ENCODE measurements at regions not wholly inside any gene's neighbourhood (a gene's known extent, or its start where the extent isn't known, plus 50 kb on each side); places are given as distances from the start of the nearest gene placed in this dataset.

DNA sequence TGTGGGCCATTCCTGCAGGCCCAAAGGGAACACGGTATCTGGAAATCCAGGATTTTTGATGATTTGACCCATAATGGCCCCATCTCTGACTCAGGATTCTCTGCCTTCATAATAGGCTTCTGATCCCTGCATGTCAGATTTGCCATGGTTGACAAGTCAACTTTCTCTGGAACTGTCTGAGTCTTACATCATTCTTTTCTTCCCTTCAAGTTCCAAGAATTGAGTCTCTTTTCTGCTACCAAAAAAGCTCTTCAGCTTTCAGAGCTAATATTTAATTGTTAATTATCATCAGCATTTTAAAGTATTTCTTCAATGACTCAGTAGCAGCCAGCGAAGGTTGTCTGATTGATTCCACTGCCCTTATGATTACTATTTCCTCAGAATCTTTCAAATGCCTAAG, 244.4 kb upstream of the COL8A1 start:
- H3K4me1 ChIP-seq: peaks cover 0 to 6% (median 3%) of the 10 kb centered on the region in 3 donors
- ATAC-seq: no peak
- H3K36me3 ChIP-seq: no peaks in the 10 kb centered on the region
- no peak overlapping the region for H3K27ac ChIP-seq
- 64 to 94% methylated on average over 2 of the region's 2 CpGs for WGBS, 2 donors (ENCODE audit: low coverage in 1 of 2)
- H3K4me3 ChIP-seq: no peak overlapping the region
- TF ChIP-seq EP300 (IDR thresholded peaks at IDR 0.05) (no peak), POLR2A (IDR thresholded peaks at IDR 0.05) (no peak), POLR2AphosphoS5 (IDR thresholded peaks at IDR 0.05) (no peak)
- TF ChIP-seq, protein P1, sequence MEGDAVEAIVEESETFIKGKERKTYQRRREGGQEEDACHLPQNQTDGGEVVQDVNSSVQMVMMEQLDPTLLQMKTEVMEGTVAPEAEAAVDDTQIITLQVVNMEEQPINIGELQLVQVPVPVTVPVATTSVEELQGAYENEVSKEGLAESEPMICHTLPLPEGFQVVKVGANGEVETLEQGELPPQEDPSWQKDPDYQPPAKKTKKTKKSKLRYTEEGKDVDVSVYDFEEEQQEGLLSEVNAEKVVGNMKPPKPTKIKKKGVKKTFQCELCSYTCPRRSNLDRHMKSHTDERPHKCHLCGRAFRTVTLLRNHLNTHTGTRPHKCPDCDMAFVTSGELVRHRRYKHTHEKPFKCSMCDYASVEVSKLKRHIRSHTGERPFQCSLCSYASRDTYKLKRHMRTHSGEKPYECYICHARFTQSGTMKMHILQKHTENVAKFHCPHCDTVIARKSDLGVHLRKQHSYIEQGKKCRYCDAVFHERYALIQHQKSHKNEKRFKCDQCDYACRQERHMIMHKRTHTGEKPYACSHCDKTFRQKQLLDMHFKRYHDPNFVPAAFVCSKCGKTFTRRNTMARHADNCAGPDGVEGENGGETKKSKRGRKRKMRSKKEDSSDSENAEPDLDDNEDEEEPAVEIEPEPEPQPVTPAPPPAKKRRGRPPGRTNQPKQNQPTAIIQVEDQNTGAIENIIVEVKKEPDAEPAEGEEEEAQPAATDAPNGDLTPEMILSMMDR (IDR thresholded peaks at IDR 0.05): no peak
- peaks cover 0 to 12% (median 0%) of the 10 kb centered on the region in 3 donors for H3K9me3 ChIP-seq
- no peaks in the 10 kb centered on the region for H3K27me3 ChIP-seq

DNA sequence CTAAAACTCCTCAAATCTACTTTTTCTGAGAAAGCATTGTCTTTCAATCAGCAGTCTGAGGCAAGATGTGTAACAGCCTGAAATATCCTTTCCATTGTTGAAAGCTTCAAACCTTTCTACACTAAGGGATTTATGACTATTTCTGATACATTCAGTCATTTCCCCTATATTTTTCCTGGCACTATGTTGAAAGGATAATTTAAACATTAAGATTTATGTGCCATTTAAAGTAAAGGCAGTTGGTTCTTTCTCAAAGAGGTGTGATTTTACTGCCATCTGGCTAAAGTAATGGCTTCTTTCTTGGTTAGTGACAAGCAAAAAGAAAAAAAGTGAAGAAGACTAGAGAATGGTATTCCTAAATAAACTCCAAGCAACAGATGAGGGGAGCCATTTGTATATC, 249.6 kb upstream of the COL8A1 start:
- TF ChIP-seq, protein P1 (IDR thresholded peaks at IDR 0.05): no peak
- TF ChIP-seq POLR2A (IDR thresholded peaks at IDR 0.05): no peak
- no peak for TF ChIP-seq EP300 (IDR thresholded peaks at IDR 0.05)

DNA sequence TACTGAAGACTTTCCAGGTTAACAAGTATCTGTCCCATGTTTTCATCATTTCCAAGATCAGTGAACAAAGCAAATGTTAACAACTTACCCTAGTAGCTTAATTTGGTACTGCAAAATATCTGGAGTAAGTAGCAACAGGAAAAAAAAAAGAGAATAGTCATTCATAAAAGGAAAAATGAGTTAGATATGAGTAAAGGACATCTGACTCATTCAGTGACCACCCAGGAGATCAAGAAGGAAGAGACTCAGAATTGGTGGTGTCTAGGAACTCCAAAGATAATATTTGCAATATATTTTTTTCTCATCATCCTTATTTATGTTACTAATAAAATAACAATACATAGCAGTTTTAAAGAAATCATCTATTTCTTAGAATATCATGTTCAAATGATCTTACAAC, 253.8 kb upstream of the COL8A1 start:
- no peak overlapping the region for H3K27ac ChIP-seq
- H3K36me3 ChIP-seq: no peaks in the 10 kb centered on the region
- no peaks in the 10 kb centered on the region for H3K27me3 ChIP-seq
- no peak overlapping the region for H3K4me3 ChIP-seq
- H3K4me1 ChIP-seq: no peaks in the 10 kb centered on the region
- no peak for ATAC-seq
- no peaks in the 10 kb centered on the region for H3K9me3 ChIP-seq
- TF ChIP-seq EP300 (IDR thresholded peaks at IDR 0.05) (no peak), POLR2A (IDR thresholded peaks at IDR 0.05) (no peak), POLR2AphosphoS5 (IDR thresholded peaks at IDR 0.05) (no peak)
- TF ChIP-seq, protein P1 (IDR thresholded peaks at IDR 0.05): no peak

More for the DNA sequence above, 249.6 kb upstream of the COL8A1 start:
- ATAC-seq: no peak
- H3K27me3 ChIP-seq: no peaks in the 10 kb centered on the region
- no peaks in the 10 kb centered on the region for H3K9me3 ChIP-seq
- H3K36me3 ChIP-seq: no peaks in the 10 kb centered on the region
- no peaks in the 10 kb centered on the region for H3K4me1 ChIP-seq
- no peak overlapping the region for H3K27ac ChIP-seq
- H3K4me3 ChIP-seq: no peak overlapping the region

DNA sequence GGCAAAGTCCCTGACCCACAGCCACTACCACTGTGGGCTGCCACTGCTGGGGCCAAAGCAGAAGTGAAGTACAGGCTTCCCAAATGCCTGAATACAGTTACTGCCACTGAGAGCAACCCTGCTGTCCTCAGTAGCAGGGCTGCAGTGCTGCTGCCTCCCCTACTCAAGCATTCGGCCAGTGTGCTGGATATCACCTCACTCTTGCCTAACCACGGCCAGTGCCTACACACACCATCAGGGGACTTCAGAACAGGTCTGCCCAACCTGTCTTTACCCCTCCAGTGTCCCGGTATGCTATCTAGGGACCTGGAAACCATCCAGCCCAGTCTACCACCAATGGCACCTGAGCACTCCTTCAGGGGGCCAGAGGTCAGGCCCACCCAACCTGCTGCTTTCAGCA, 261.5 kb upstream of the COL8A1 start:
- 100% methylated on average over 1 of the region's 3 CpGs; no CpG with 5 or more reads in 1 of the 2 donors for WGBS, 2 donors (ENCODE audit: low coverage in 1 of 2)
- no peak for ATAC-seq

DNA sequence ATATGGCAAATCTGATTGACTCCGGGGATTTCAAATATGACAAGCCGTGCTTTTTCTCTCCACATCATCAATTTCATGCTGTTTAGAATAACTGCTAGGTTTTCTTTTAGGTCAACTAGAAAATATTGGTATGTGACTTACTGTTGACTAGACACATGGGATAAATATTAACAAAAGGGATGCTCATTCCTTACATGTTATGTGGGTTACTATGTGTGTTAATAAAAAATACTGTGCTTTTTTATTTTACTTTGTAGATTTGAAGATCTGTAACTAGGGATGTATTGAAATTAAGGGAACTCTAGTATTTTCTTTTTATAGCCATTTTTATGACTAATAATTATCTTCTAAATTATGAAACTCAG, 264.6 kb upstream of the COL8A1 start:
- Histone ChIP-seq H3K27me3 (no peaks in the 10 kb centered on the region), H3K4me3 (no peak overlapping the region), H3K4me1 (no peaks in the 10 kb centered on the region), H3K27ac (no peak overlapping the region), H3K36me3 (no peaks in the 10 kb centered on the region), H3K9me3 (no peaks in the 10 kb centered on the region)
- TF ChIP-seq, protein P1 (IDR thresholded peaks at IDR 0.05): no peak
- TF ChIP-seq POLR2A (IDR thresholded peaks at IDR 0.05): no peak
- no peak for TF ChIP-seq POLR2AphosphoS5 (IDR thresholded peaks at IDR 0.05)
- no peak for TF ChIP-seq EP300 (IDR thresholded peaks at IDR 0.05)
- ATAC-seq: no peak
- WGBS, 2 donors (ENCODE audit: low coverage in 1 of 2): 53 to 70% methylated on average over 2 of the region's 2 CpGs

More for the DNA sequence above, 261.5 kb upstream of the COL8A1 start:
- no peaks in the 10 kb centered on the region for H3K9me3 ChIP-seq
- H3K4me3 ChIP-seq: no peak overlapping the region
- no peaks in the 10 kb centered on the region for H3K27me3 ChIP-seq
- H3K27ac ChIP-seq: no peak overlapping the region
- H3K36me3 ChIP-seq: no peaks in the 10 kb centered on the region
- no peaks in the 10 kb centered on the region for H3K4me1 ChIP-seq
- TF ChIP-seq POLR2A (IDR thresholded peaks at IDR 0.05) (no peak), EP300 (IDR thresholded peaks at IDR 0.05) (no peak), POLR2AphosphoS5 (IDR thresholded peaks at IDR 0.05) (no peak)
- TF ChIP-seq, protein P1 (IDR thresholded peaks at IDR 0.05): no peak

All from gastroesophageal sphincter (tissue), 4 donors.